ENCODE measurements at regions not wholly inside any gene's neighbourhood (a gene's known extent, or its start where the extent isn't known, plus 50 kb on each side); places are given as distances from the start of the nearest gene placed in this dataset.
A peak's percentile ranks its signal among the peaks of the same experiment; 100 is the strongest.

- TF ChIP-seq CTCF (conservative IDR thresholded peaks at IDR 0.05; ENCODE audit: low read depth, low read length): no peak
- peak; percentile 27; the same call in 1 of the 2 replicates for TF ChIP-seq USF2 (IDR thresholded peaks at IDR 0.05; ENCODE audit: low read depth, low read length)
- TF ChIP-seq POLR2A (IDR thresholded peaks at IDR 0.05; ENCODE audit: low read depth, low read length): no peak
- TF ChIP-seq ELK1 (IDR thresholded peaks at IDR 0.05; ENCODE audit: borderline replicate concordance, low read depth, low read length): no peak
- TF ChIP-seq SMC3 (IDR thresholded peaks at IDR 0.05; ENCODE audit: low read depth, low read length): no peak
- no peak for TF ChIP-seq CEBPB (IDR thresholded peaks at IDR 0.05; ENCODE audit: low read depth, low read length)
Measured at GRCh38 chr18:56532176-56532840, 106.1 kb downstream of the TXNL1 start.

Measured in IMR-90 (cell line).